ENCODE measurements at regions not wholly inside any gene's neighbourhood (a gene's known extent, or its start where the extent isn't known, plus 50 kb on each side); places are given as distances from the start of the nearest gene placed in this dataset.

GRCh38 chr13:97743938-97744337 is 209.5 kb upstream of the IPO5 start:
- Histone ChIP-seq H3K4me3 (no peak overlapping the region), H3K27ac (peak overlapping the region in 1 of 12 donors; percentile 13), H3K9me3 (peaks cover 0 to 4% (median 0%) of the 10 kb centered on the region in 12 donors), H3K4me1 (peaks cover 0 to 9% (median 2%) of the 10 kb centered on the region in 12 donors), H3K36me3 (no peaks in the 10 kb centered on the region), H3K27me3 (no peaks in the 10 kb centered on the region)
- TF ChIP-seq POLR2A (IDR thresholded peaks at IDR 0.05): no peak
- ATAC-seq: peak in 1 of 4 donors; percentile 43
- DNase-seq: no peak
- WGBS, 4 donors: 66 to 74% (median 69%) methylated on average over 3 of the region's 3 CpGs
- intact Hi-C loops (cut with DNase I): no loop called here

GRCh38 chr13:97746649-97747048 is 206.8 kb upstream of the IPO5 start:
- H3K4me3 ChIP-seq: no peak overlapping the region
- intact Hi-C loops (cut with DNase I): no loop called here
- no peak for DNase-seq
- no peaks in the 10 kb centered on the region for H3K27me3 ChIP-seq
- 90 to 91% (median 90%) methylated on average over 6 of the region's 6 CpGs for WGBS, 4 donors
- no peak for TF ChIP-seq POLR2A (IDR thresholded peaks at IDR 0.05)
- ATAC-seq: no peak
- H3K9me3 ChIP-seq: peaks cover 0 to 8% (median 0%) of the 10 kb centered on the region in 12 donors
- no peaks in the 10 kb centered on the region for H3K36me3 ChIP-seq
- H3K4me1 ChIP-seq: peaks cover 0 to 9% (median 2%) of the 10 kb centered on the region in 12 donors
- H3K27ac ChIP-seq: no peak overlapping the region

- Histone ChIP-seq H3K27ac (no peak overlapping the region), H3K27me3 (peaks cover 0 to 3% (median 0%) of the 10 kb centered on the region in 9 donors), H3K9me3 (peaks cover 0 to 8% (median 0%) of the 10 kb centered on the region in 12 donors), H3K4me1 (peaks cover 0 to 4% (median 0%) of the 10 kb centered on the region in 12 donors), H3K4me3 (no peak overlapping the region), H3K36me3 (no peaks in the 10 kb centered on the region)
- intact Hi-C loops (cut with DNase I): no loop called here
- 91 to 95% (median 94%) methylated on average over 5 of the region's 5 CpGs for WGBS, 4 donors
- ATAC-seq (no peak), DNase-seq (no peak)
- TF ChIP-seq CTCF (IDR thresholded peaks at IDR 0.05) (no peak), POLR2A (IDR thresholded peaks at IDR 0.05) (no peak)
Observed at GRCh38 chr13:97749174-97749573, 204.3 kb upstream of the IPO5 start.

- Histone ChIP-seq H3K4me3 (no peak overlapping the region), H3K27ac (no peak overlapping the region), H3K9me3 (peaks cover 0 to 8% (median 0%) of the 10 kb centered on the region in 12 donors), H3K4me1 (no peaks in the 10 kb centered on the region), H3K27me3 (peaks cover 0 to 3% (median 0%) of the 10 kb centered on the region in 9 donors), H3K36me3 (no peaks in the 10 kb centered on the region)
- ATAC-seq (no peak), DNase-seq (no peak)
- intact Hi-C loops (cut with DNase I): loop anchor here in 1 of 10 donors (5.0 kb wide), 1 partner anchor 51 kb away; no protein-coding TSS in a partner anchor
- no peak for TF ChIP-seq POLR2A (IDR thresholded peaks at IDR 0.05)
- no peak for TF ChIP-seq CTCF (IDR thresholded peaks at IDR 0.05)
Observed at GRCh38 chr13:97751477-97751876, 202.0 kb upstream of the IPO5 start.

- Histone ChIP-seq H3K4me1 (peaks cover 0 to 7% (median 0%) of the 10 kb centered on the region in 12 donors), H3K27me3 (peaks cover 0 to 3% (median 0%) of the 10 kb centered on the region in 9 donors), H3K36me3 (no peaks in the 10 kb centered on the region), H3K4me3 (no peak overlapping the region), H3K9me3 (peaks cover 0 to 8% (median 0%) of the 10 kb centered on the region in 12 donors), H3K27ac (no peak overlapping the region)
- DNase-seq (no peak), ATAC-seq (no peak)
- WGBS, 4 donors: 80 to 81% (median 80%) methylated on average over 7 of the region's 7 CpGs
- no peak for TF ChIP-seq POLR2A (IDR thresholded peaks at IDR 0.05)
- no peak for TF ChIP-seq CTCF (IDR thresholded peaks at IDR 0.05)
- intact Hi-C loops (cut with DNase I): loop anchor here in 1 of 10 donors (5.0 kb wide), 1 partner anchor 49 kb away; no protein-coding TSS in a partner anchor
Observed at GRCh38 chr13:97752961-97753668, 200.4 kb upstream of the IPO5 start.
